ENCODE measurements at regions not wholly inside any gene's neighbourhood (a gene's known extent, or its start where the extent isn't known, plus 50 kb on each side); places are given as distances from the start of the nearest gene placed in this dataset.
"Not testable (repeated sequence)": the region's sequence is repeated elsewhere in the genome, so short reads cannot be mapped to it uniquely, and the experiment has no call there.

DNA sequence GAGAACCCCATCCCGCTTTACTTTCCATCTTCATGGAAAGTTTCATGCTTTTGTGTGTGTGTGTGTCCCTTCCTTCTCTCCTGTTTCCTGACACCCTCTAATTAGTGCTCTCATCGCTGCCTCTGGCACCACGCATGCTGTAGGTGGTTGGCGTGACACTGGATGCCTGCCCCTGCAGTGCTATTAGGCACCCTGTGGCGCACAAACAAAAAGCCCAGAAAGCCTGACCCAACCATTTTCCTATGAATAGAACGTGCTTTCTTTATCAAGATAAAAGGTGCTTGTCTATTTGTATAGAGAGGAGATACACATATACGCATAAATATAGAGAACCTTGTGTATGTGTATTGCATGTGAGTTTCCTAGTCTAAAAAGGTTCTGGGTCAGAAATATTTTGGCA lies 120.8 kb upstream of the CDCA7L start:
- H3K36me3 Mint-ChIP-seq = no peaks in the 10 kb centered on the region
- H3K4me3 Mint-ChIP-seq = no peak overlapping the region
- peaks cover 3% of the 10 kb centered on the region for H3K27me3 Mint-ChIP-seq
- no peaks in the 10 kb centered on the region for H3K9me3 Mint-ChIP-seq
- no peak for DNase-seq (ENCODE audit: low spot score in 2 of 2)
- no peak for ATAC-seq (ENCODE audit: low read depth)
- H3K4me1 Mint-ChIP-seq = no peaks in the 10 kb centered on the region
- no peak overlapping the region for H3K27ac Mint-ChIP-seq

- H3K4me3 Mint-ChIP-seq = no peak overlapping the region
- DNase-seq (ENCODE audit: low spot score in 2 of 2) (no peak), ATAC-seq (ENCODE audit: low read depth) (no peak)
- peaks cover 5% of the 10 kb centered on the region for H3K27me3 Mint-ChIP-seq
- H3K4me1 Mint-ChIP-seq = no peaks in the 10 kb centered on the region
- no peak overlapping the region for H3K27ac Mint-ChIP-seq
- no peaks in the 10 kb centered on the region for H3K36me3 Mint-ChIP-seq
- H3K9me3 Mint-ChIP-seq = no peaks in the 10 kb centered on the region
These were observed 119.1 kb upstream of the CDCA7L start for GRCh38 chr7:22064816-22065215.

GRCh38 chr7:22061775-22062174 lies 116.1 kb upstream of the CDCA7L start:
- H3K36me3 Mint-ChIP-seq = no peaks in the 10 kb centered on the region
- no peak overlapping the region for H3K4me3 Mint-ChIP-seq
- H3K27ac Mint-ChIP-seq = no peak overlapping the region
- H3K9me3 Mint-ChIP-seq = no peaks in the 10 kb centered on the region
- no peak for DNase-seq (ENCODE audit: low spot score in 2 of 2)
- no peaks in the 10 kb centered on the region for H3K4me1 Mint-ChIP-seq
- H3K27me3 Mint-ChIP-seq = peaks cover 4% of the 10 kb centered on the region
- ATAC-seq (ENCODE audit: low read depth) = no peak

- Mint-ChIP-seq H3K27ac (no peak overlapping the region), H3K36me3 (no peaks in the 10 kb centered on the region), H3K9me3 (no peaks in the 10 kb centered on the region), H3K4me1 (no peaks in the 10 kb centered on the region), H3K27me3 (peaks cover 6% of the 10 kb centered on the region), H3K4me3 (no peak overlapping the region)
- no peak for DNase-seq (ENCODE audit: low spot score in 2 of 2)
- no peak for ATAC-seq (ENCODE audit: low read depth)
These were observed 115.2 kb upstream of the CDCA7L start for GRCh38 chr7:22060863-22061262.

DNA sequence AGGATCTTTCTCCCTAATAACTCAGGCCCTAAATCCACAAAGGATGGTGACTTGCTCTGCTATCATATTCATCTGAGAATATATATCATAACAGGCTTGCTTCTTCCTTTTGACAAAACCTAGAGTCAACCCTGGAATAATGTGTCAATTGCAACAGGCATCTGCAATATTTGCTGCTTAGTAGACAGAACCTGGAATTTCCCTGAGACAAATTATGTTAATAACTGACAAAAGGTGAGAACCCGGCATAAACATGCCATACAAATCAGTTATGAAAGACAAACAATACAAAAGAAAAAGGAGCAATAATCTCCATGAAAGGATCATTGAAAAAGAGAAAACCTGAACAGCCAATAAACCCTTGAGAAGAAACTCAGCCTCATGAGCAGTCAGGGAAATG lies 114.5 kb upstream of the CDCA7L start:
- ATAC-seq (ENCODE audit: low read depth) (no peak), DNase-seq (ENCODE audit: low spot score in 2 of 2) (no peak)
- no peaks in the 10 kb centered on the region for H3K4me1 Mint-ChIP-seq
- no peaks in the 10 kb centered on the region for H3K9me3 Mint-ChIP-seq
- H3K27ac Mint-ChIP-seq = no peak overlapping the region
- peaks cover 8% of the 10 kb centered on the region for H3K27me3 Mint-ChIP-seq
- no peak overlapping the region for H3K4me3 Mint-ChIP-seq
- no peaks in the 10 kb centered on the region for H3K36me3 Mint-ChIP-seq

DNA sequence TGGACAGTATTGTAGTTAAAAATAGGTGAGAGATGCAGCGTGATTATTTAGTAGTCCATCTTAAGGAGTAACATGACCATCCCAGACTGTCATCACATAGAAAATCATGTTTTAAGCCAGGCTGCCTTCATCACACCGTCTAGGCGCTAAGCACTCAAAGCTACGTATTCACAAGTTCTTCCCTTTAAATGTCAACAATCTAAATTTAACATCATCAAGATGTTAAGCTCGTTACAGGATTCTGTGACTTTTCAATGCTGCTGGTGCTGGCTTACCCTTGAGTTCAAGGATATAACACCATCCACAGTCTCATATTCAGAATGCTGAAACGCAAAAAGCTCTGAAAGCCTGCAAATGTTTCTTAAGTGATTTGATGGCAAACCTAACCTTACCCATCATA lies 109.5 kb upstream of the CDCA7L start:
- no peak overlapping the region for H3K4me3 Mint-ChIP-seq
- H3K27me3 Mint-ChIP-seq = peaks cover 9% of the 10 kb centered on the region
- no peak for DNase-seq (ENCODE audit: low spot score in 2 of 2)
- H3K9me3 Mint-ChIP-seq = no peaks in the 10 kb centered on the region
- ATAC-seq (ENCODE audit: low read depth) = no peak
- no peaks in the 10 kb centered on the region for H3K4me1 Mint-ChIP-seq
- H3K36me3 Mint-ChIP-seq = no peaks in the 10 kb centered on the region
- H3K27ac Mint-ChIP-seq = no peak overlapping the region

DNA sequence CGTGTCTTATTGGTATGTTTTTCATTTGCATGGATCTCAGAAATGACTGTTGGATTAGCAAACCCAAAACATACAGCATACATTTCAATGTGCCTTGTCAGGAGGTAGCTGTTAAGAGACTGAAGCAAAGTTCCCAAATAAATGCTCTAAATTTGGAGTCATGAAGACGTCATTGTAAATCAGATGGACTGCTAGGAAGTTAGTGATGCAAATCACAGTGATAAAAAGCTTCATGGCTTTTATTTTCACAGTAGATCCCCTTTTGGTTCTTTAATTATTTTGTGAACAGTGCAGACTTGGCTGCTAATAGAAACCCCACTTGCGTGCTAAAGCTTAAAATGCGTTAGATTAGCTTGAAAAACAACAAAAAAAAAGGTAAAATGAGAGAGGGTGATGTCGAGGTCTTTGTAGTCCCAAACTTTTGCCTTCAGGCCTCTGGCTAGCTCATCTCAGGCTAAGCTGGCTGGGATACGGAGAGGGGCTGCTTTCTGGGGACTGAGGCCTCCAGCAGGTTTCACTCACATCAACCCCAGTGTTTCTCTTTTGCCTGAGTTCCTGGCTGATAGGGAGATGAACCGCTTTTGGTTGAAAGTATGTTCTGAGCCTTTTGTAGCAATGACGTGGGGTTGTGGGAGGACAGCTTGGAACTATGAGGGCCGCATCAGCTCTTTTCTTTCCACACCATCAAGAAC lies 107.1 kb upstream of the CDCA7L start:
- DNase-seq (ENCODE audit: low spot score in 2 of 2) = no peak
- ATAC-seq (ENCODE audit: low read depth) = no peak
- Mint-ChIP-seq H3K4me3 (no peak overlapping the region), H3K27ac (no peak overlapping the region), H3K36me3 (no peaks in the 10 kb centered on the region), H3K27me3 (peaks cover 13% of the 10 kb centered on the region), H3K4me1 (no peaks in the 10 kb centered on the region), H3K9me3 (no peaks in the 10 kb centered on the region)

- ATAC-seq (ENCODE audit: low read depth) (no peak), DNase-seq (ENCODE audit: low spot score in 2 of 2) (no peak)
- Mint-ChIP-seq H3K4me1 (no peaks in the 10 kb centered on the region), H3K9me3 (no peaks in the 10 kb centered on the region), H3K4me3 (no peak overlapping the region), H3K36me3 (no peaks in the 10 kb centered on the region), H3K27ac (no peak overlapping the region), H3K27me3 (peaks cover 13% of the 10 kb centered on the region)
These were observed 106.4 kb upstream of the CDCA7L start for GRCh38 chr7:22051886-22052673.

DNA sequence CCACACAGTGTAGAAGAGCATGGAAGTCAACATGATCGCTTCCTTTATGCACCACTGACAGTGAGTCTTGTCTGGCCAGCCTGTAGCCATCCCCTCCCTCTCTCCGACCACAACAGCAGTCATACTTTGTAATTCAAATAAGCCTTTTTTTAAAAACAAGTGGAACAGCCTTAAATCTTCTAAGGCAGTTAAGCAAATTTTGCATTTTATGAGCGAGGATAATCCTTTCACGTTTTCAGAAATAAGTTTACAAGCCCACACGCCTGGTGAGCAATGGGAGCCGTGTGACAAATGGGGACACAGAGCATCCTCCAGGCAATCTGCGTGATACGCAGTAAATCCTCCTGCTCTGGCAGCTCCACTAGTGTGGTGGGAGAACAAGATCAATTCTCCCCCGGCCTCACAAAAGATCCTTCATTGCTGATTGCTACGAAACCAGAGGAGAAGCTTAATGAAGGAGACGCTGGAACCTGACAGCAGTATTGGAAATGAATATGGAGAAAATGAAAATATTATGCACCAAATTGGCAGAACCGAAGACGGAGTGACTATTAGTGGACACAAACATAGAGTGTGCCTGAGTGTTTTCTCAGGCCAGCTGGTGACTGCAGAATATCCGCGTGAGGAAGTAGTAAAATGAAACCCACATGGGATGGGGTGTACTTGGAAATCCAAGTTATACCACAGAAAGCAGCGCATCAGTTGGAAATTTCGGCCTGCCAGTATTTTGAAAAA lies 104.2 kb upstream of the CDCA7L start:
- no peaks in the 10 kb centered on the region for H3K4me1 Mint-ChIP-seq
- H3K27ac Mint-ChIP-seq = no peak overlapping the region
- DNase-seq (ENCODE audit: low spot score in 2 of 2) (no peak), ATAC-seq (ENCODE audit: low read depth) (no peak)
- peaks cover 12% of the 10 kb centered on the region for H3K27me3 Mint-ChIP-seq
- no peaks in the 10 kb centered on the region for H3K36me3 Mint-ChIP-seq
- no peak overlapping the region for H3K4me3 Mint-ChIP-seq
- H3K9me3 Mint-ChIP-seq = no peaks in the 10 kb centered on the region

- H3K27me3 Mint-ChIP-seq = peaks cover 8% of the 10 kb centered on the region
- no peak overlapping the region for H3K27ac Mint-ChIP-seq
- no peak for DNase-seq (ENCODE audit: low spot score in 2 of 2)
- no peaks in the 10 kb centered on the region for H3K4me1 Mint-ChIP-seq
- ATAC-seq (ENCODE audit: low read depth) = no peak
- H3K36me3 Mint-ChIP-seq = no peaks in the 10 kb centered on the region
- H3K9me3 Mint-ChIP-seq = no peaks in the 10 kb centered on the region
- no peak overlapping the region for H3K4me3 Mint-ChIP-seq
These were observed 97.7 kb upstream of the CDCA7L start for GRCh38 chr7:22043367-22043766.

DNA sequence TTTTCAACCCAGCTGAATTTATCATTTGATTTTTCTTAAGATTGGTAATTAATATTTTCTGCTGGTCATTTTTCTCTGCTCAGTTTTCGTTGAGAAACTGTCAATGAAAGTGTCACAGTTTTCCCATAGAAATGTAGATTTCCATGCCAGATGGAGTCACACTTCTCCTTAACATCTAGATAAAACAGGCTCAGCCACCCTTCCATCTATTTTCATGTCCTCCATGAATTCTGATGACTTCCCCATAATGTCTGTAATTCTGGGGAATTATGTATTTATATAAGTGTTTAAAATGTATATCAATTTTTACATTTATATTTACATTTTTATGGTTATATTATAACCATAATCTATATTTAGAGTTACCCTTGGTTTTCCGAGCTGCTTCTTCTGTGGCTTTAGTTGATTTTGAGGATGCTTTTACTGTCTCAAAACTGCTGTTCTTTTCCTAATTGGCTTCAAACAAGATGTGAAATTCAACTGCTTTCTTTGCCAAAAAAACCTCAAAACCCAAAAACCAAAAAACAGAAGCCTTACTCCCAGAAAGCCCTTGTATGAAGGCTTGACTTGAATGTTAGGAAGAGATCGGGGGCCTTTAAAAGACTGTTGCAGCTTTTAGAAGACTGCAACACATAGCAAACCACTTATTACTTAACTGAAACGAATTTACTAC lies 95.4 kb upstream of the CDCA7L start:
- no peak overlapping the region for H3K4me3 Mint-ChIP-seq
- H3K9me3 Mint-ChIP-seq = no peaks in the 10 kb centered on the region
- ATAC-seq (ENCODE audit: low read depth) (no peak), DNase-seq (ENCODE audit: low spot score in 2 of 2) (no peak)
- H3K27me3 Mint-ChIP-seq = peaks cover 7% of the 10 kb centered on the region
- no peaks in the 10 kb centered on the region for H3K4me1 Mint-ChIP-seq
- no peaks in the 10 kb centered on the region for H3K36me3 Mint-ChIP-seq
- no peak overlapping the region for H3K27ac Mint-ChIP-seq

- no peaks in the 10 kb centered on the region for H3K9me3 Mint-ChIP-seq
- H3K27me3 Mint-ChIP-seq = peaks cover 6% of the 10 kb centered on the region
- H3K27ac Mint-ChIP-seq = no peak overlapping the region
- no peak for ATAC-seq (ENCODE audit: low read depth)
- no peak overlapping the region for H3K4me3 Mint-ChIP-seq
- H3K36me3 Mint-ChIP-seq = no peaks in the 10 kb centered on the region
- DNase-seq (ENCODE audit: low spot score in 2 of 2) = no peak
- no peaks in the 10 kb centered on the region for H3K4me1 Mint-ChIP-seq
These were observed 94.0 kb upstream of the CDCA7L start for GRCh38 chr7:22039670-22040069.

DNA sequence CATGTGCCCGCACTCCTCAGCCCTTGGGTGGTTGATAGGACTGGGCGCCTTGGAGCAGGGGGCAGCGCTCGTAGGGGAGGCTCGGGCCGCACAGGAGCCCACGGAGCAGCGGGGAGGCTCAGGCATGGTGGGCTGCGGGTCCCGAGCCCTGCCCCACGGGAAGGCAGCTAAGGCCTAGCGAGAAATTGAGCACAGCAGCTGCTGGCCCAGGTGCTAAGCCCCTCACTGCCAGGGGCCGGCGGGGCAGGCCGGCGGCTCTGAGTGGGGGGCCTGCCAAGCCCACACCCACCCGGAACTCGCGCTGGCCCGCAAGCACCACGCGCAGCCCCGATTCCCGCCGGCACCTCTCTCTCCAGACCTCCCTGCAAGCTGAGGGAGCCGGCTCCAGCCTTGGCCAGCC lies 86.7 kb upstream of the CDCA7L start:
- H3K27ac Mint-ChIP-seq; DNase-seq (ENCODE audit: low spot score in 2 of 2); H3K9me3 Mint-ChIP-seq; H3K27me3 Mint-ChIP-seq; H3K4me1 Mint-ChIP-seq; H3K4me3 Mint-ChIP-seq; H3K36me3 Mint-ChIP-seq; ATAC-seq (ENCODE audit: low read depth): not testable (repeated sequence)

- H3K27me3 Mint-ChIP-seq; H3K4me1 Mint-ChIP-seq; DNase-seq (ENCODE audit: low spot score in 2 of 2); H3K27ac Mint-ChIP-seq; H3K4me3 Mint-ChIP-seq; ATAC-seq (ENCODE audit: low read depth); H3K9me3 Mint-ChIP-seq; H3K36me3 Mint-ChIP-seq: not testable (repeated sequence)
These were observed 83.0 kb upstream of the CDCA7L start for GRCh38 chr7:22028656-22029055.

Measured in memory B cell (primary cell).